ENCODE measurements at regions not wholly inside any gene's neighbourhood (a gene's known extent, or its start where the extent isn't known, plus 50 kb on each side); places are given as distances from the start of the nearest gene placed in this dataset.

DNA sequence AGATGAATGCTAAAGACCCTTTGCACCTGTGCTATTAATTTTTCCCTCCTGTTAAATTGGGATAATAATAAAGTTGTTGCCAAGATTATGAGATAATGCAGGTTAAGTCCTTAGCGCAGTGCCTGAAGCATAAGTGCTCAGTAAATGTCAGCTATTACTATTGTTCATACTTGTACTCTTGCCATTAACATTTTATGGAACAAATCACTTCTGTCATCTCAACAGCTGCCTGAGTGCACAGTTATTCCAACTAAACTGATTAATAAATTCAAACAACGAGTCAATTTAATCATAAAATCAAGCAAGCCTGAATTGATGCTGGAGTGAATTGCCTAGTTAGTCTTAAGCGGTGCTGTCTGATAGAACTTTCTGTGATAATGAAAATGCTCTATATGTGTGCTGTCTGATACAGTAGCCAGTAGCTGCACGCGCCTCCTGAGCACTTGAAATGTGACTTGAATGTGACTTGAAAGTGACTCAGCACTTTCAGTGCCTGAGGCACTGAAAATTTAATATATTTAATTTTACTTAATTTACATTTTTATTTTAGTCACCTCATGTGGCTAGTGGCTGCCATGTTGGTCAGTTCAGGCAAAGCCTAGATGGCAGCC lies 198.7 kb upstream of the PFN2 start:
- ChIA-PET POLR2A (ENCODE audit: partially characterized antibody) (no interaction called here), CTCF (ENCODE audit: partially characterized antibody) (interaction anchor here (0.6 to 1.5 kb wide), 5 partner anchors 9 to 233 kb away, joined by 3 to 4 read pairs (median 3); no protein-coding TSS in a partner anchor)
- Histone ChIP-seq H4K20me1 (replicated peaks in 1 of 2; ENCODE audit: control insufficient read depth in 1 of 2, insufficient read depth in 2 of 2, low read length in 2 of 2) (no peaks in the 10 kb centered on the region), H3K4ac (replicated peaks; ENCODE audit: insufficient read length, low read depth, low read length) (no peak overlapping the region), H3K4me2 (ENCODE audit: insufficient read depth in 1 of 2, low read depth in 2 of 2, low read length in 2 of 2) (no peak overlapping the region), H3K79me2 (ENCODE audit: control insufficient read depth in 1 of 2, insufficient read depth in 2 of 2, low read length in 2 of 2) (no peaks in the 10 kb centered on the region), H2BK5ac (ENCODE audit: low read depth, low read length) (no peak overlapping the region), H3K14ac (ENCODE audit: insufficient read length) (no peak overlapping the region), H3K79me1 (ENCODE audit: low read depth, low read length) (no peaks in the 10 kb centered on the region), H3K9me3 (ENCODE audit: insufficient read depth in 2 of 2, low read depth in 1 of 2, low read length in 1 of 2) (no peaks in the 10 kb centered on the region), H4K5ac (ENCODE audit: insufficient read length, low read depth, low read length) (no peak overlapping the region), H3K56ac (replicated peaks; ENCODE audit: insufficient read length, low read depth, low read length) (no peak overlapping the region), H3K23me2 (ENCODE audit: low read depth, low read length) (no peaks in the 10 kb centered on the region), H3K9ac (replicated peaks in 1 of 4; ENCODE audit: extremely low read depth in 1 of 4, low read depth in 3 of 4, low read length in 3 of 4) (no peak overlapping the region), H2AK5ac (ENCODE audit: low read depth, low read length) (no peak overlapping the region), H3K18ac (ENCODE audit: extremely low read depth, low read length) (no peak overlapping the region), H4K91ac (replicated peaks; ENCODE audit: insufficient read length, low read length) (no peak overlapping the region), H4K8ac (ENCODE audit: extremely low read depth, insufficient read depth, low read length) (no peak overlapping the region), H3K4me1 (replicated peaks in 1 of 4; ENCODE audit: control insufficient read depth in 3 of 4, insufficient read depth in 4 of 4, low read length in 3 of 4) (peaks cover 0 to 4% (median 0%) of the 10 kb centered on the region in 4 experiments; a peak in 1 of 7 replicates), H3K23ac (ENCODE audit: insufficient read length) (no peak overlapping the region), H2BK120ac (replicated peaks; ENCODE audit: low read depth, low read length) (no peak overlapping the region), H2BK20ac (ENCODE audit: low read length) (no peak overlapping the region), H3K36me3 (ENCODE audit: control insufficient read depth in 2 of 4, insufficient read depth in 4 of 4, low read length in 3 of 4) (no peaks in the 10 kb centered on the region), H3K27me3 (replicated peaks in 1 of 4; ENCODE audit: control insufficient read depth in 3 of 4, extremely low read depth in 1 of 4, insufficient read depth in 3 of 4, low read length in 3 of 4) (no peaks in the 10 kb centered on the region), H3K4me3 (ENCODE audit: extremely low read depth in 1 of 4, insufficient read depth in 2 of 4, low read depth in 3 of 4, low read length in 4 of 4) (no peak overlapping the region), H2BK15ac (ENCODE audit: low read length) (no peak overlapping the region), H3K27ac (ENCODE audit: low read depth, low read length) (no peak overlapping the region), H2AFZ (ENCODE audit: low read length) (no peak overlapping the region), H2BK12ac (ENCODE audit: low read depth, low read length) (no peak overlapping the region)
- FAIRE-seq: no peak
- TF ChIP-seq SIN3A (conservative IDR thresholded peaks at IDR 0.05 in 1 of 2, IDR thresholded peaks at IDR 0.05 in 1 of 2; ENCODE audit: low read depth in 1 of 2, low read length in 2 of 2) (no peak), SIX5 (IDR thresholded peaks at IDR 0.05; ENCODE audit: low read depth, low read length) (no peak), BACH1 (IDR thresholded peaks at IDR 0.05; ENCODE audit: low read length) (0 out of 2 replicates have a peak, but pooled peaks have one; percentile 45)
- no peak for DNase-seq (ENCODE audit: low read depth in 1 of 2, low spot score in 2 of 2)
- WGBS, 2 experiments (ENCODE audit: extremely low coverage in 1 of 2, insufficient coverage in 1 of 2, insufficient read length in 1 of 2, insufficient replicate concordance in 2 of 2, low coverage in 1 of 2, low lambda C conversion rate in 2 of 2, missing lambda C conversion rate in 1 of 2): 80% methylated on average over 5 of the region's 5 CpGs; no CpG with 5 or more reads in 1 of the 2 experiments
